HEK293 (cell line): ENCODE measurements at regions not wholly inside any gene's neighbourhood (a gene's known extent, or its start where the extent isn't known, plus 50 kb on each side); places are given as distances from the start of the nearest gene placed in this dataset.

ENCODE experiments used
- CTCF ChIA-PET: fragments of 350-600 bp; formaldehyde crosslinking; extraction: SDS; loops from one replicate; lab custom pipeline; 2021; ENCODE audit warnings: antibody characterized with exemption; lab: Yijun Ruan, JAX
- POLR2A ChIA-PET: fragments of 300-600 bp; formaldehyde crosslinking; extraction: SDS; loops from one replicate; lab custom pipeline; 2020; ENCODE audit warnings: antibody characterized with exemption, inconsistent platforms; lab: Yijun Ruan, JAX
- H3K27ac ChIP-seq: fragments of 200-500 bp; sonication (Bioruptor generic); 2 replicates; pipeline ENCODE4 v1.5.1; 2014; ENCODE audit warnings: low read depth, low read length, control low read depth, inconsistent platforms; ENCODE audit errors: extremely low read depth
- H3K36me3 ChIP-seq, 2 experiments: fragments of 200-500 bp in 1 of 2; sonication (Bioruptor generic) in 1 of 2; 1 replicate in 1 of 2; 2 replicates in 1 of 2; pipeline ENCODE4 v1.5.1; 2014 to 2017; ENCODE audit warnings: inconsistent platforms in 2 of 2, low read length in 2 of 2; ENCODE audit not compliant: control insufficient read depth in 2 of 2, insufficient read depth in 1 of 2
- H3K4me1 ChIP-seq: fragments of 200-500 bp; sonication (Bioruptor generic); 2 replicates; pipeline ENCODE4 v1.5.1; 2014; ENCODE audit warnings: mild to moderate bottlenecking, low read length, inconsistent platforms; ENCODE audit not compliant: control insufficient read depth, insufficient read depth
- H3K4me3 ChIP-seq: 2 replicates; pipeline ENCODE4 v1.5.1; 2011; ENCODE audit warnings: low read depth, mild to moderate bottlenecking, control low read depth, low read length, moderate library complexity
- H3K9me3 ChIP-seq: fragments of 200-500 bp; sonication (Bioruptor generic); 2 replicates; pipeline ENCODE4 v1.5.1; 2014; ENCODE audit warnings: low read depth, low read length, inconsistent platforms; ENCODE audit not compliant: control insufficient read depth, insufficient read depth
- HOXC10 ChIP-seq: sonication (generic); formaldehyde crosslinking; IDR thresholded peaks from 2 replicates; pipeline ENCODE4 v1.8.1; 2023; ENCODE audit warnings: mild to moderate bottlenecking, missing genetic modification reagents
- KLF17 ChIP-seq: fragments of 450-650 bp; formaldehyde crosslinking; IDR thresholded peaks from 2 replicates; pipeline ENCODE4 v1.5.1; 2016; ENCODE audit warnings: missing biosample characterization, missing genetic modification characterization
- PRDM10 ChIP-seq: fragments of 450-650 bp; formaldehyde crosslinking; IDR thresholded peaks from 2 replicates; pipeline ENCODE4 v1.5.1; 2016; ENCODE audit warnings: missing biosample characterization, missing genetic modification characterization
- SETDB1 ChIP-seq: IDR thresholded peaks from one replicate; pipeline ENCODE4 v1.6.1; 2017; ENCODE audit warnings: mild to moderate bottlenecking, low read length, moderate library complexity, mixed read lengths; ENCODE audit not compliant: insufficient read length
- SP3 ChIP-seq: fragments of 450-650 bp; formaldehyde crosslinking; IDR thresholded peaks from 2 replicates; pipeline ENCODE4 v1.5.1; 2016; ENCODE audit warnings: missing biosample characterization, missing genetic modification characterization
- SP7 ChIP-seq: fragments of 450-650 bp; formaldehyde crosslinking; IDR thresholded peaks from 2 replicates; pipeline ENCODE4 v1.5.1; 2016; ENCODE audit warnings: missing biosample characterization, missing genetic modification characterization
- ZFP41 ChIP-seq: fragments of 450-650 bp; formaldehyde crosslinking; IDR thresholded peaks from 2 replicates; pipeline ENCODE4 v1.5.1; 2016; ENCODE audit warnings: missing biosample characterization, missing genetic modification characterization, borderline replicate concordance
- ZNF138 ChIP-seq: fragments of 450-650 bp; formaldehyde crosslinking; IDR thresholded peaks from 2 replicates; pipeline ENCODE4 v1.5.1; 2016; ENCODE audit warnings: missing biosample characterization, missing genetic modification characterization, borderline replicate concordance
- ZNF16 ChIP-seq: fragments of 450-650 bp; formaldehyde crosslinking; IDR thresholded peaks from 2 replicates; pipeline ENCODE4 v1.5.1; 2016; ENCODE audit warnings: low read depth, missing biosample characterization, missing genetic modification characterization
- ZNF211 ChIP-seq: fragments of 450-650 bp; formaldehyde crosslinking; IDR thresholded peaks from 2 replicates; pipeline ENCODE4 v1.5.1; 2016; ENCODE audit warnings: low read depth, missing biosample characterization, missing genetic modification characterization
- ZNF280C ChIP-seq: fragments of 450-650 bp; formaldehyde crosslinking; IDR thresholded peaks from 2 replicates; pipeline ENCODE4 v1.5.1; 2016; ENCODE audit warnings: missing biosample characterization, missing genetic modification characterization
- ZNF292 ChIP-seq: fragments of 450-650 bp; formaldehyde crosslinking; IDR thresholded peaks from 2 replicates; pipeline ENCODE4 v1.5.1; 2016; ENCODE audit warnings: low read depth, missing biosample characterization, missing genetic modification characterization, borderline replicate concordance
- ZNF391 ChIP-seq: fragments of 450-650 bp; formaldehyde crosslinking; IDR thresholded peaks from 2 replicates; pipeline ENCODE4 v1.5.1; 2016; ENCODE audit warnings: low read depth, missing biosample characterization, missing genetic modification characterization, borderline replicate concordance
- ZNF416 ChIP-seq: fragments of 450-650 bp; formaldehyde crosslinking; IDR thresholded peaks from 2 replicates; pipeline ENCODE4 v1.5.1; 2016; ENCODE audit warnings: missing biosample characterization, missing genetic modification characterization
- ZNF423 ChIP-seq: fragments of 450-650 bp; formaldehyde crosslinking; IDR thresholded peaks from 2 replicates; pipeline ENCODE4 v1.5.1; 2016; ENCODE audit warnings: missing biosample characterization, missing genetic modification characterization
- ZNF521 ChIP-seq: fragments of 450-650 bp; formaldehyde crosslinking; IDR thresholded peaks from 2 replicates; pipeline ENCODE4 v1.5.1; 2017; ENCODE audit warnings: missing biosample characterization, mild to moderate bottlenecking, missing genetic modification characterization
- ZNF548 ChIP-seq: fragments of 450-650 bp; formaldehyde crosslinking; IDR thresholded peaks from 2 replicates; pipeline ENCODE4 v1.5.1; 2016; ENCODE audit warnings: missing biosample characterization, missing genetic modification characterization
- ZNF549 ChIP-seq: fragments of 450-650 bp; IDR thresholded peaks from 2 replicates; pipeline ENCODE4 v1.5.1; 2018; ENCODE audit warnings: missing biosample characterization, missing genetic modification characterization, mild to moderate bottlenecking, inconsistent platforms, moderate library complexity
- ZNF555 ChIP-seq: fragments of 450-650 bp; formaldehyde crosslinking; conservative IDR thresholded peaks from 2 replicates; pipeline ENCODE4 v1.5.1; 2017; ENCODE audit warnings: missing biosample characterization, mild to moderate bottlenecking, missing genetic modification characterization, inconsistent platforms
- ZNF645 ChIP-seq: fragments of 450-650 bp; formaldehyde crosslinking; IDR thresholded peaks from 2 replicates; pipeline ENCODE4; 2016; ENCODE audit warnings: missing biosample characterization, missing genetic modification characterization
- ZNF704 ChIP-seq: fragments of 450-650 bp; formaldehyde crosslinking; IDR thresholded peaks from 2 replicates; pipeline ENCODE4 v1.5.1; 2016; ENCODE audit warnings: missing biosample characterization, missing genetic modification characterization
- ZNF776 ChIP-seq: fragments of 450-650 bp; formaldehyde crosslinking; IDR thresholded peaks from 2 replicates; pipeline ENCODE4 v1.5.0; 2017; ENCODE audit warnings: missing biosample characterization, missing genetic modification characterization, borderline replicate concordance
- ZNF830 ChIP-seq: fragments of 450-650 bp; IDR thresholded peaks from 2 replicates; pipeline ENCODE4 v1.5.0; 2018; ENCODE audit warnings: missing biosample characterization, missing genetic modification characterization, low read depth, mild to moderate bottlenecking, moderate library complexity
- ZSCAN23 ChIP-seq: fragments of 450-650 bp; formaldehyde crosslinking; IDR thresholded peaks from 2 replicates; pipeline ENCODE4 v1.5.1; 2016; ENCODE audit warnings: missing biosample characterization, missing genetic modification characterization

- Histone ChIP-seq H3K27ac (no peak overlapping the region), H3K4me1 (no peaks in the 10 kb centered on the region), H3K9me3 (no peaks in the 10 kb centered on the region), H3K4me3 (no peak overlapping the region), H3K36me3 (no peaks in the 10 kb centered on the region)
- ChIA-PET POLR2A (no interaction called here), CTCF (no interaction called here)
- TF ChIP-seq ZSCAN23 (no peak), SP3 (no peak), ZNF391 (tag by site-specific recombination) (no peak), ZNF830 (tag by site-specific recombination) (no peak), ZNF16 (tag by site-specific recombination) (no peak), SETDB1 (no peak), ZNF280C (no peak), ZNF555 (no peak), KLF17 (tag by site-specific recombination) (no peak), HOXC10 (CRISPR knock-in tag) (no peak), ZNF211 (tag by site-specific recombination) (no peak), ZNF549 (no peak), ZNF521 (tag by site-specific recombination) (no peak), ZNF423 (tag by site-specific recombination) (no peak), ZFP41 (tag by site-specific recombination) (no peak), ZNF645 (tag by site-specific recombination) (no peak), ZNF138 (tag by site-specific recombination) (no peak), ZNF292 (no peak)
These were observed 58.6 kb upstream of the ZPBP start for GRCh38 chr7:50151661-50152060.

- Histone ChIP-seq H3K9me3 (no peaks in the 10 kb centered on the region), H3K27ac (no peak overlapping the region), H3K4me1 (no peaks in the 10 kb centered on the region), H3K4me3 (no peak overlapping the region), H3K36me3 (no peaks in the 10 kb centered on the region)
- CTCF ChIA-PET = interaction anchor here (0.9 kb wide), 1 partner anchor 46 kb away, joined by 3 read pairs; no protein-coding TSS in a partner anchor
- POLR2A ChIA-PET = no interaction called here
- TF ChIP-seq SP7 (tag by site-specific recombination) (no peak), PRDM10 (tag by site-specific recombination) (no peak), ZNF548 (tag by site-specific recombination) (no peak), KLF17 (tag by site-specific recombination) (no peak), ZNF416 (tag by site-specific recombination) (no peak), ZNF776 (no peak), ZNF704 (no peak)
These were observed 58.0 kb upstream of the ZPBP start for GRCh38 chr7:50151001-50151400.
